ENCODE measurements at regions not wholly inside any gene's neighbourhood (a gene's known extent, or its start where the extent isn't known, plus 50 kb on each side); places are given as distances from the start of the nearest gene placed in this dataset.

DNA sequence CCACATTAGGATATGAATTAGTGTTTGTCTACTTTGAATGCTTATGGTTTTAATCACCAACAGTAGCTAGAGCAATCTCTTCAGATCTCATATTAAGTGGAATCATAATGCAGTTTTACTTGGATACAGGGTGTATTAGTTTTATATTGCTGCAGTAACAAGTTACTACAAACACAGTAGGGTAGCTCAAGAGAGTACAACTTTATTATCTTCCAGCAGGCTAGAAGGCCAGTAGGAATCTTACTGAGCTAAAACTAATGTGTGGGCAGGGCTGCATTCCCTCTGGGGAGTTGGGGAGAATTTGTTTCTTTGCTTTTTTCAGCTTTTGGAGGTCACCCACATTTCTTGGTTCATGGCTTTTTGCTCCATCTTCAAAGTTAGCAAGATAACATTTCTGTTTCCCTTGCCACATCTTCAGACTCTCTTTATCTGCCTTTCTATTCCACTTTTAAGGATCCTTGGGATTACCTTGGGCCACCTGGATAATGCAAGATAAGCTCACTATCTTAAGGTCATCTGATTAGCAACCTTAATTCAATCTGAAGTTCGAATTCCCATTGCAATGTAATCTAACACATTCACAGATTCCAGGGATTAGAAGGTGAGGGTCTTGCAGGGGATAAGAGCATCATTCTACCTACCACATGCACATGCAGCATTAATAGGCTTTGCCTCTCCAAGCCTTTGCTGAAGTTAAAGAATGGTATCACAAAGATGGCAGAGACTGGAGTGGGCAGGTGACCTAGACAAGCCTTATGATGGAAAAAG, 134.1 kb upstream of the SLC10A2 start:
- Histone ChIP-seq H3K36me3 (ENCODE audit: insufficient read depth, low read length) (no peaks in the 10 kb centered on the region), H3K9me2 (replicated peaks; ENCODE audit: insufficient read depth, low read length) (no peaks in the 10 kb centered on the region; the same call in 1 of the 2 replicates), H3K9me3 (ENCODE audit: low read length) (no peaks in the 10 kb centered on the region), H3K4me3 (ENCODE audit: low read length) (no peak overlapping the region), H3K79me2 (ENCODE audit: low read length) (no peaks in the 10 kb centered on the region), H3K9ac (ENCODE audit: low read length) (no peak overlapping the region), H3K27me3 (ENCODE audit: low read length) (no peaks in the 10 kb centered on the region), H3K4me2 (ENCODE audit: low read depth, low read length, poor library complexity, severe bottlenecking) (no peak overlapping the region), H4K20me1 (ENCODE audit: insufficient read depth, low read depth, low read length) (no peaks in the 10 kb centered on the region), H3K4me1 (ENCODE audit: low read length) (no peaks in the 10 kb centered on the region), H2AFZ (ENCODE audit: low read length) (no peak overlapping the region), H3K27ac (ENCODE audit: low read length) (no peak overlapping the region)
- no peak for DNase-seq

DNA sequence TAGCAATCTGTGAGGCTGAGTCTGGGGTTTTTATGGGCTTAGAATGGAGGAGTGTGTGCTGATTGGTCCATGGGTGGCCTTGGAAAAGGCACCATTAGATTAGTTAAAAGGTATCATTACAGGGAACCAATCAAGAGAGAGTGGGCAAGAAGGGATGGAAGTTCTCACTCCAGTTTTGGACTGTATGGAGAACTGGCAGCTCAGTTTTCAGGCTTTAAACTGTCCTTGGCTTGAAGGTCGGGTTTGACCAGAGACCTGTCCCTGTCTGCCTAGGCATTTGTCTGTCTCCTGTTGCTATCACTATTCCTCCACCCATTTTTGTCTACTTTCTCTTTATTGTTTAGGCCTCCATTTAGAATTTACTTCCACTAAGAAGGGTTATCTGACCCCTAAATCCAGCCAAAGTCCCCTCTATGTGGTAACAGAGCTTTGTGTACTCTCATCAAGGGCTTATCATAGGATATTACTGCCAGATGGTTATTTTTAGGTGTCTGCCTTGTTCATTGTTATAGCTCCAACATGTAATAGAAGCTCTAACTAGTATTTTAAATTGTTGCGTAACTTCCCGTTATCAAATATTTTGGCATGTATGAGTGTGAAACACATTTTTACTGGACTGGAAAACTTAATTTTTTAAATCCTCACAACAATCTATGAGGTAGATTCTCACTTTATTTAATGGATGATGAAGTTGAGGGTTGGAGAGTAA, 133.3 kb upstream of the SLC10A2 start:
- no peak for DNase-seq
- no peak overlapping the region for H3K27ac ChIP-seq (ENCODE audit: low read length)
- no peaks in the 10 kb centered on the region for H3K79me2 ChIP-seq (ENCODE audit: low read length)
- H4K20me1 ChIP-seq (ENCODE audit: insufficient read depth, low read depth, low read length) = no peaks in the 10 kb centered on the region
- H2AFZ ChIP-seq (ENCODE audit: low read length) = no peak overlapping the region
- no peaks in the 10 kb centered on the region for H3K4me1 ChIP-seq (ENCODE audit: low read length)
- no peaks in the 10 kb centered on the region; the same call in 1 of the 2 replicates for H3K9me2 ChIP-seq (replicated peaks; ENCODE audit: insufficient read depth, low read length)
- no peak overlapping the region for H3K4me2 ChIP-seq (ENCODE audit: low read depth, low read length, poor library complexity, severe bottlenecking)
- H3K4me3 ChIP-seq (ENCODE audit: low read length) = no peak overlapping the region
- no peak overlapping the region for H3K9ac ChIP-seq (ENCODE audit: low read length)
- H3K36me3 ChIP-seq (ENCODE audit: insufficient read depth, low read length) = no peaks in the 10 kb centered on the region
- H3K27me3 ChIP-seq (ENCODE audit: low read length) = no peaks in the 10 kb centered on the region
- no peaks in the 10 kb centered on the region for H3K9me3 ChIP-seq (ENCODE audit: low read length)

DNA sequence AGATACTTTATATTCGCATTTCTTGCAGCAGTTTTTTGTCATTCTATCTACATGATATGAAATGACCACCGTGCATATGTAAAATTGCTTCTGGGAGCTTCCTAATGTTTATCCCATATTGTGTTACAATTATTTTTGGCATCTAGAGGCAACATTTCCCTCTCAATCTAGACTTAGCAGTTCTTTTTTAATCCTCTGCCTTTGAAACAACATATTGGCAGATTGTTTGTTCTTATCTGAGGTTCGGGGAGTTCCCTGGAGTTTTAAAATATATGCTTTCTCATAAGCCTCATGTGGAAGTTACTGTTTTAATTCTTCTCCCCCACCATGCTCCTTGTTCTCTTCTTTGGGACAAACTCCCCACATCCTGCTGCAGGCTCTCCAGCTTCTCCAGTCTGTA, 130.1 kb upstream of the SLC10A2 start:
- DNase-seq = no peak
- Histone ChIP-seq H2AFZ (ENCODE audit: low read length) (no peak overlapping the region), H4K20me1 (ENCODE audit: insufficient read depth, low read depth, low read length) (no peaks in the 10 kb centered on the region)

DNA sequence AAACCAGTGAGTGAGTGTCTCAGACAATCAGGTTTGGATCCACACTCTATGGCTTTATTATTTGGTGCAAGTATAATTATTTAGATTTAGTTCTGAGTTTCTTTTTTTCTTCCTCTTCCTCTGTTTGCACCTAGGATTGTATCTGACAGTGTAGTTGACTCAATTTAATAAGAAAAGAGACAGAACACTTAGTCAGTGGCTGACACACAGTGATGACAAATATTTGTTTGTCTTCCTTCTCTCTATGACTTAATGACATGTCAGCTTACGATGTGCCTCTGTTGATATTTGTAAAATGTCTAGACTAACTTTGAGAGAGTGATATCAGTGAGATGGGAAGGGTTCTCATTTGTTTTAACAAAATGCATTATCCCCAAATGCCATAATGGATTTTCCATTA, 129.5 kb upstream of the SLC10A2 start:
- DNase-seq = no peak
- H3K9me2 ChIP-seq (replicated peaks; ENCODE audit: insufficient read depth, low read length) = no peaks in the 10 kb centered on the region; the same call in 1 of the 2 replicates

More for the DNA sequence above, 130.1 kb upstream of the SLC10A2 start:
- no peaks in the 10 kb centered on the region for H3K4me1 ChIP-seq (ENCODE audit: low read length)
- no peaks in the 10 kb centered on the region for H3K9me3 ChIP-seq (ENCODE audit: low read length)
- no peaks in the 10 kb centered on the region for H3K79me2 ChIP-seq (ENCODE audit: low read length)
- H3K9me2 ChIP-seq (replicated peaks; ENCODE audit: insufficient read depth, low read length) = no peaks in the 10 kb centered on the region; the same call in 1 of the 2 replicates
- H3K9ac ChIP-seq (ENCODE audit: low read length) = no peak overlapping the region
- H3K4me3 ChIP-seq (ENCODE audit: low read length) = no peak overlapping the region
- no peaks in the 10 kb centered on the region for H3K27me3 ChIP-seq (ENCODE audit: low read length)
- no peak overlapping the region for H3K4me2 ChIP-seq (ENCODE audit: low read depth, low read length, poor library complexity, severe bottlenecking)
- no peaks in the 10 kb centered on the region for H3K36me3 ChIP-seq (ENCODE audit: insufficient read depth, low read length)
- no peak overlapping the region for H3K27ac ChIP-seq (ENCODE audit: low read length)

DNA sequence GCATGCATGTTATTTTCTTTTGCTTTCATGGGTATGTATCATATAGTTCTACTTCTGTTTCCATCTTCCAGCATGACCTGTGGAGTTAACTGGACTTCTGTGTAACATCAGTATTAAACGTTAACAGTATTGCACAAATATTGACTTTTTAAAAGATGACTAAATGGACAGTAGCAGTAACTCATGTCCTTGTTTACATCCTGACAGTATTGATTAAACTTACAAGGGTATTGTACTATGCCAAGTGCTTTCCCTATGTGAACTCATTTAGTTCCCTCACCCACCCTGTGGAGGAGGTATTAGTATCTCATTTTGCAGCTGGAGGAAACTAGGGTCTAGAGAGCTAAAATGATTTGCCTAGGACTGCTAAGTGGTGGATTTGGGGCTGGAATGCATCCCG, 128.7 kb upstream of the SLC10A2 start:
- no peaks in the 10 kb centered on the region for H3K79me2 ChIP-seq (ENCODE audit: low read length)
- H2AFZ ChIP-seq (ENCODE audit: low read length) = no peak overlapping the region
- H3K9me3 ChIP-seq (ENCODE audit: low read length) = no peaks in the 10 kb centered on the region
- H4K20me1 ChIP-seq (ENCODE audit: insufficient read depth, low read depth, low read length) = no peaks in the 10 kb centered on the region
- H3K27me3 ChIP-seq (ENCODE audit: low read length) = no peaks in the 10 kb centered on the region
- no peak overlapping the region for H3K4me3 ChIP-seq (ENCODE audit: low read length)
- no peaks in the 10 kb centered on the region for H3K36me3 ChIP-seq (ENCODE audit: insufficient read depth, low read length)
- no peak overlapping the region for H3K9ac ChIP-seq (ENCODE audit: low read length)
- H3K9me2 ChIP-seq (replicated peaks; ENCODE audit: insufficient read depth, low read length) = no peaks in the 10 kb centered on the region
- no peak overlapping the region for H3K27ac ChIP-seq (ENCODE audit: low read length)
- H3K4me2 ChIP-seq (ENCODE audit: low read depth, low read length, poor library complexity, severe bottlenecking) = no peak overlapping the region
- no peaks in the 10 kb centered on the region for H3K4me1 ChIP-seq (ENCODE audit: low read length)
- DNase-seq = no peak

More for the DNA sequence above, 129.5 kb upstream of the SLC10A2 start:
- H3K9me3 ChIP-seq (ENCODE audit: low read length) = no peaks in the 10 kb centered on the region
- H3K4me3 ChIP-seq (ENCODE audit: low read length) = no peak overlapping the region
- H3K4me1 ChIP-seq (ENCODE audit: low read length) = no peaks in the 10 kb centered on the region
- no peak overlapping the region for H2AFZ ChIP-seq (ENCODE audit: low read length)
- no peaks in the 10 kb centered on the region for H4K20me1 ChIP-seq (ENCODE audit: insufficient read depth, low read depth, low read length)
- no peaks in the 10 kb centered on the region for H3K79me2 ChIP-seq (ENCODE audit: low read length)
- H3K9ac ChIP-seq (ENCODE audit: low read length) = no peak overlapping the region
- no peaks in the 10 kb centered on the region for H3K36me3 ChIP-seq (ENCODE audit: insufficient read depth, low read length)
- no peak overlapping the region for H3K4me2 ChIP-seq (ENCODE audit: low read depth, low read length, poor library complexity, severe bottlenecking)
- H3K27ac ChIP-seq (ENCODE audit: low read length) = no peak overlapping the region
- no peaks in the 10 kb centered on the region for H3K27me3 ChIP-seq (ENCODE audit: low read length)

DNA sequence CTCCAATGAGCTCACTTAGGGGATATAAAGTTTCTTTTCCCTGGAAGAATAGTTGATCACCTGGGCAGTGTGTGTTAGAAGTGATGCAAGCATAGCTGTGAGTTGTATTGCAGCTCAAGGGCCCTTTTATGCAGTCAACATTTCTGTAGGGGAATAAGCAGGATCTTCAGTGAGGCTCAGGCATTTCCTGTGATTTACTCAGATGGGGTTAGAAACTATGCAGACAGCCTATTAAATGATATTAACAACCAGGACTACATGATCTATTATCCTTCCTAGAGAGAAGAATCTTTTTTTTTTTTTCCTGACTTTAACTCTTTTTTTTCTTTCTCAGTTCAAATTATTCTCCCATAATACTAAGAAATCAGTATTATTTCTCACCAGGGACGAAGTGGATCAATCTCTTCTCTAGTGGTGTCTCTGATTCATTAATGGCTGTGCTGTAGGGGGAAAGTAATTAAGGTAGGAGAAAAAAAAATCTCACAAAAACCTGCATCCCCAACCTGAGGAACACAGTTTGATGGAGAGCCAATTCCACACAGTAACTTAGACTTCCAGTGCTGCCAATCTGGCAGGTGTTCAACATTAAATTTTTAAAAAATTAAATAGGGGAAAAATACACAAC, 126.4 kb upstream of the SLC10A2 start:
- Histone ChIP-seq H2AFZ (ENCODE audit: low read length) (no peak overlapping the region), H3K27ac (ENCODE audit: low read length) (no peak overlapping the region), H3K4me3 (ENCODE audit: low read length) (no peak overlapping the region), H4K20me1 (ENCODE audit: insufficient read depth, low read depth, low read length) (no peaks in the 10 kb centered on the region), H3K4me1 (ENCODE audit: low read length) (0 out of 2 replicates have a peak, but pooled peaks cover 2% of the 10 kb centered on the region), H3K27me3 (ENCODE audit: low read length) (no peaks in the 10 kb centered on the region), H3K79me2 (ENCODE audit: low read length) (no peaks in the 10 kb centered on the region), H3K36me3 (ENCODE audit: insufficient read depth, low read length) (no peaks in the 10 kb centered on the region), H3K9me3 (ENCODE audit: low read length) (no peaks in the 10 kb centered on the region), H3K9ac (ENCODE audit: low read length) (no peak overlapping the region), H3K9me2 (replicated peaks; ENCODE audit: insufficient read depth, low read length) (no peaks in the 10 kb centered on the region), H3K4me2 (ENCODE audit: low read depth, low read length, poor library complexity, severe bottlenecking) (no peak overlapping the region)
- no peak for DNase-seq

DNA sequence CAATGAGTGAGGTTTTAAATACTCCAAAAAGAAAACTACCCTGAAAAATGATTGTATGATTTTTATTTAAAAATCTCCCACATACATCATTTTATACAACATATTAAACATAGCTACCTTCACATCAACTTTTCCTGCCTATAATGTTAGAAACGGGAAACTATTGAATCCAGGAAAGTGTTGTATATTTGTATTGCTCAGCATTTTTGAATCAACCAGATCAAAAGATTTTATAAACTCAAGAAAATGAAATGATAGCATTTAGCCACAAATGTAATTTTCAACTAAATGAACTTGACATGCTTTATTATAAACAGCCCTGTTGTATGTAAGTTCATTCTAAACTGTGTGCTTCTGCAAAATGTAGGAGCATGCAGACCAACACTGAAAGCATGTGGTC, 124.6 kb upstream of the SLC10A2 start:
- Histone ChIP-seq H3K4me3 (ENCODE audit: low read length) (no peak overlapping the region), H3K4me1 (ENCODE audit: low read length) (0 out of 2 replicates have a peak, but pooled peaks cover 2% of the 10 kb centered on the region), H3K27me3 (ENCODE audit: low read length) (no peaks in the 10 kb centered on the region), H3K9ac (ENCODE audit: low read length) (no peak overlapping the region), H3K27ac (ENCODE audit: low read length) (no peak overlapping the region), H3K4me2 (ENCODE audit: low read depth, low read length, poor library complexity, severe bottlenecking) (no peak overlapping the region), H3K9me2 (replicated peaks; ENCODE audit: insufficient read depth, low read length) (no peaks in the 10 kb centered on the region), H2AFZ (ENCODE audit: low read length) (no peak overlapping the region), H3K36me3 (ENCODE audit: insufficient read depth, low read length) (no peaks in the 10 kb centered on the region), H4K20me1 (ENCODE audit: insufficient read depth, low read depth, low read length) (no peaks in the 10 kb centered on the region), H3K9me3 (ENCODE audit: low read length) (no peaks in the 10 kb centered on the region), H3K79me2 (ENCODE audit: low read length) (no peaks in the 10 kb centered on the region)
- DNase-seq = no peak

DNA sequence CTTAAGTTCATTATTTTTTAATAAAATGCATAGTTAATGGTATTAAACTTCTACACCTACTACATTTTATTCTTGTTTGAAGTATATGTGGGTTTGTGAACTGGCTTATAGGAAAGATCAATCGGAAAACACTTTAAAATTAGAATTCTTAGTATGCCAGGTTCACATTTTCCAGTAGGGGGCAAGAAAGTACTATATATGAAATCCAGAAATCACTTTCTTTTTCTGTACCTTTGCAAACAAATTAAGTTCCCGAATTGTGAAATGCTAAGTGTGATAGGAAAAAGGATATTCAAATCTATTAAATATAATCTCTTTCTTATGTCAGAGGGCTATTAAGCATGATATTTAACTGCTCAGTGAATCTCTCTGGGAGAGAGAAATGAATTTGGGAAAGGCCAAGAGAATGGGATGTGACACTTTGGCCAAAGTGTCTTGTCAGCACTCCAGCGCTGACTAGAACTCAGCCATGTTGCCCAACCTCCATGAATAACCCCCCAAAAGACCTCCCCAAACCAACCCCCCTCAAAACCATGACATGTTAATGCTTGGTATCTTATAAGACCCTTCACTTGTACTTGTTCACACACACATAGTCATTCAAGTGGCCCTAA, 122.6 kb upstream of the SLC10A2 start:
- no peak overlapping the region for H3K4me2 ChIP-seq (ENCODE audit: low read depth, low read length, poor library complexity, severe bottlenecking)
- DNase-seq = peak; percentile 78
- H3K4me1 ChIP-seq (ENCODE audit: low read length) = 0 out of 2 replicates have a peak, but pooled peaks cover 2% of the 10 kb centered on the region
- no peaks in the 10 kb centered on the region for H3K9me2 ChIP-seq (replicated peaks; ENCODE audit: insufficient read depth, low read length)
- no peak overlapping the region for H2AFZ ChIP-seq (ENCODE audit: low read length)
- H3K9me3 ChIP-seq (ENCODE audit: low read length) = no peaks in the 10 kb centered on the region
- no peaks in the 10 kb centered on the region for H3K27me3 ChIP-seq (ENCODE audit: low read length)
- H3K79me2 ChIP-seq (ENCODE audit: low read length) = no peaks in the 10 kb centered on the region
- no peaks in the 10 kb centered on the region for H4K20me1 ChIP-seq (ENCODE audit: insufficient read depth, low read depth, low read length)
- H3K9ac ChIP-seq (ENCODE audit: low read length) = no peak overlapping the region
- no peaks in the 10 kb centered on the region for H3K36me3 ChIP-seq (ENCODE audit: insufficient read depth, low read length)
- no peak overlapping the region for H3K4me3 ChIP-seq (ENCODE audit: low read length)
- no peak overlapping the region for H3K27ac ChIP-seq (ENCODE audit: low read length)
